Uterus (tissue), 2 donors: ENCODE measurements at regions not wholly inside any gene's neighbourhood (a gene's known extent, or its start where the extent isn't known, plus 50 kb on each side); places are given as distances from the start of the nearest gene placed in this dataset.

Experiments used
- CTCF ChIP-seq, 4 experiments: fragments of 200-600 bp in 2 of 4; fragments of 450-650 bp in 2 of 4; sonication (generic) in 2 of 4; IDR thresholded peaks; one replicate each; pipeline ENCODE4 v1.5.1; 2016 to 2019; ENCODE audit warnings: antibody characterized with exemption in 4 of 4, mild to moderate bottlenecking in 2 of 4, moderate library complexity in 1 of 4
- POLR2A ChIP-seq, 2 donors: fragments of 450-650 bp; IDR thresholded peaks; one replicate each; pipeline ENCODE4 v1.6.1; 2016; ENCODE audit warnings: antibody characterized with exemption in 2 of 2, mild to moderate bottlenecking in 1 of 2, moderate library complexity in 1 of 2

- TF ChIP-seq CTCF (IDR thresholded peaks at IDR 0.05) (no peak), POLR2A (IDR thresholded peaks at IDR 0.05) (no peak)
Measured at GRCh38 chr4:123976285-123976684, 579.7 kb downstream of the SPRY1 start.
